EH (cell line): ENCODE measurements at regions not wholly inside any gene's neighbourhood (a gene's known extent, or its start where the extent isn't known, plus 50 kb on each side); places are given as distances from the start of the nearest gene placed in this dataset.
A peak's percentile ranks its signal among the peaks of the same experiment; 100 is the strongest.
"Not testable (repeated sequence)": the region's sequence is repeated elsewhere in the genome, so short reads cannot be mapped to it uniquely, and the experiment has no call there.

Experiments
- DNase-seq: peaks from one replicate; pipeline ENCODE4 v3.0.0-alpha.2; 2015; ENCODE audit warnings: low read depth

- not testable (repeated sequence) for DNase-seq
These were observed 1688.3 kb upstream of the ADGRL3 start for GRCh38 chr4:59511809-59512208.

GRCh38 chr4:59517007-59517406, 1683.1 kb upstream of the ADGRL3 start:
- DNase-seq, result no peak

GRCh38 chr4:59518005-59518823, 1681.9 kb upstream of the ADGRL3 start:
- no peak for DNase-seq

- no peak for DNase-seq
These were observed 1674.2 kb upstream of the ADGRL3 start for GRCh38 chr4:59525885-59526284.

- no peak for DNase-seq
These were observed 1664.6 kb upstream of the ADGRL3 start for GRCh38 chr4:59535541-59535940.

GRCh38 chr4:59536428-59536827, 1663.7 kb upstream of the ADGRL3 start:
- no peak for DNase-seq

GRCh38 chr4:59537246-59537886, 1662.8 kb upstream of the ADGRL3 start:
- DNase-seq, result no peak

GRCh38 chr4:59539401-59539800, 1660.7 kb upstream of the ADGRL3 start:
- no peak for DNase-seq

GRCh38 chr4:59540311-59540710, 1659.8 kb upstream of the ADGRL3 start:
- no peak for DNase-seq

- peak; percentile 65 for DNase-seq
These were observed 1646.9 kb upstream of the ADGRL3 start for GRCh38 chr4:59553063-59553720.

- DNase-seq, result peak; percentile 58
These were observed 1646.4 kb upstream of the ADGRL3 start for GRCh38 chr4:59553721-59554091.

GRCh38 chr4:59556191-59556590, 1643.9 kb upstream of the ADGRL3 start:
- DNase-seq, result not testable (repeated sequence)

GRCh38 chr4:59560141-59560648, 1639.9 kb upstream of the ADGRL3 start:
- DNase-seq, result not testable (repeated sequence)

GRCh38 chr4:59565836-59566235, 1634.3 kb upstream of the ADGRL3 start:
- DNase-seq, result no peak

- no peak for DNase-seq
These were observed 1629.2 kb upstream of the ADGRL3 start for GRCh38 chr4:59570860-59571476.

GRCh38 chr4:59571805-59572430, 1628.2 kb upstream of the ADGRL3 start:
- no peak for DNase-seq

- DNase-seq, result no peak
These were observed 1616.1 kb upstream of the ADGRL3 start for GRCh38 chr4:59583845-59584568.

GRCh38 chr4:59597536-59598329, 1602.4 kb upstream of the ADGRL3 start:
- no peak for DNase-seq

GRCh38 chr4:59598330-59598618, 1601.9 kb upstream of the ADGRL3 start:
- no peak for DNase-seq

- DNase-seq, result peak; percentile 32
These were observed 1591.7 kb upstream of the ADGRL3 start for GRCh38 chr4:59608466-59608865.

GRCh38 chr4:59612235-59612634, 1587.9 kb upstream of the ADGRL3 start:
- DNase-seq, result peak; percentile 78
